Breast epithelium (tissue), 3 donors: ENCODE measurements at regions not wholly inside any gene's neighbourhood (a gene's known extent, or its start where the extent isn't known, plus 50 kb on each side); places are given as distances from the start of the nearest gene placed in this dataset.

Source experiments
- POLR2A ChIP-seq: fragments of 450-650 bp; IDR thresholded peaks from one replicate; pipeline ENCODE4 v1.6.1; 2016; ENCODE audit warnings: antibody characterized with exemption, mild to moderate bottlenecking, moderate library complexity
- TF ChIP-seq, protein P1 (sequence below), 3 donors: fragments of 450-650 bp; IDR thresholded peaks; one replicate each; pipeline ENCODE4 v1.5.1; 2016 to 2017; ENCODE audit warnings: antibody characterized with exemption in 3 of 3, mild to moderate bottlenecking in 3 of 3, moderate library complexity in 3 of 3

DNA sequence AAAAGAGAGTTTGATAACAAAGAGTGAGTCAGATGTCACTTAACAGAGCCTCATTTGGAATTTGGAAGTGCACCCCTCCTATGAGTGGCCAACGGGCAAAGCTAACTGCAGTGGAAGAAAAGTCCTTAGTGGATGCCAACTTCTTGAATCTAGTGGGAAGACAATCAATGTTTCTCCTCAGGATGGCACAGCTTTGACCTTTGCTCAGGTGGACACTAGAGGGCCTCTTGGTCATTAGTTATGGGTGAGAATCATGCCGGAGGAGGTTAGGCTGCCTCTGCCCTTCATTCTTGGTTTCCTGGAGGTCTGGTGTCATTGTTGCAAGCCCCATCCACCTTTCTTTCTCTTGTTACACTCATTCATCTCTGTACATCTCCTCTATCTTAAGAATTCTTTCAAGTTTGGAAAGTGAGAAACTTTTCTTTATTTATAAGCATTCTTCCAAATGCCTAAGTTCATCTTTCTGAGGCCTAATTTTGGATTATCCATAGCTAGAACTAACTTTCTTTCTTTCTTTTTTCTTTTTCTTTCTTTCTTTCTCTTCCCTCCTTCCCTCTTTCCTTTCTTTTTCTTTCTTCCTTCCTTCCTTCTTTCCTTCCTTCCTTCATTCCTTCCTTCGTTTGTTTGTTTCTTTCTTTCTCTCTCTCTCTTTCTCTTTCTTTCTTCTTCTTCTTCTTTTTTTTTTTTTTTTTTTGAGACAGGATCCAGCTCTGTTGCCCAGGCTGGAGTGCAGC lies 327.2 kb upstream of the TSHZ3 start:
- TF ChIP-seq POLR2A, result no peak
- TF ChIP-seq, protein P1, sequence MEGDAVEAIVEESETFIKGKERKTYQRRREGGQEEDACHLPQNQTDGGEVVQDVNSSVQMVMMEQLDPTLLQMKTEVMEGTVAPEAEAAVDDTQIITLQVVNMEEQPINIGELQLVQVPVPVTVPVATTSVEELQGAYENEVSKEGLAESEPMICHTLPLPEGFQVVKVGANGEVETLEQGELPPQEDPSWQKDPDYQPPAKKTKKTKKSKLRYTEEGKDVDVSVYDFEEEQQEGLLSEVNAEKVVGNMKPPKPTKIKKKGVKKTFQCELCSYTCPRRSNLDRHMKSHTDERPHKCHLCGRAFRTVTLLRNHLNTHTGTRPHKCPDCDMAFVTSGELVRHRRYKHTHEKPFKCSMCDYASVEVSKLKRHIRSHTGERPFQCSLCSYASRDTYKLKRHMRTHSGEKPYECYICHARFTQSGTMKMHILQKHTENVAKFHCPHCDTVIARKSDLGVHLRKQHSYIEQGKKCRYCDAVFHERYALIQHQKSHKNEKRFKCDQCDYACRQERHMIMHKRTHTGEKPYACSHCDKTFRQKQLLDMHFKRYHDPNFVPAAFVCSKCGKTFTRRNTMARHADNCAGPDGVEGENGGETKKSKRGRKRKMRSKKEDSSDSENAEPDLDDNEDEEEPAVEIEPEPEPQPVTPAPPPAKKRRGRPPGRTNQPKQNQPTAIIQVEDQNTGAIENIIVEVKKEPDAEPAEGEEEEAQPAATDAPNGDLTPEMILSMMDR (IDR thresholded peaks at IDR 0.05), result no peak
